Adipocyte (in vitro differentiated cells): ENCODE measurements at regions not wholly inside any gene's neighbourhood (a gene's known extent, or its start where the extent isn't known, plus 50 kb on each side); places are given as distances from the start of the nearest gene placed in this dataset.

Source experiments
- DNase-seq: peaks from one replicate; pipeline ENCODE4 v3.0.0-alpha.2; 2015; ENCODE audit warnings: low read depth
- H3K27me3 ChIP-seq: replicated peaks from 2 replicates; pipeline ENCODE4 v1.7.0; 2013; ENCODE audit warnings: mild to moderate bottlenecking, low read length, moderate library complexity; ENCODE audit not compliant: control insufficient read depth, insufficient read depth
- H3K36me3 ChIP-seq: 2 replicates; pipeline ENCODE4 v1.7.0; 2013; ENCODE audit warnings: low read length, mild to moderate bottlenecking, moderate library complexity; ENCODE audit not compliant: control insufficient read depth, insufficient read depth, severe bottlenecking
- H3K4me1 ChIP-seq: 2 replicates; pipeline ENCODE4 v1.7.0; 2013; ENCODE audit warnings: mild to moderate bottlenecking, low read length, moderate library complexity; ENCODE audit not compliant: control insufficient read depth, insufficient read depth
- H3K4me3 ChIP-seq: 2 replicates; pipeline ENCODE4 v1.7.0; 2013; ENCODE audit warnings: mild to moderate bottlenecking, low read length, moderate library complexity
- H3K9ac ChIP-seq: 2 replicates; pipeline ENCODE4 v1.7.0; 2013; ENCODE audit warnings: mild to moderate bottlenecking, low read length, moderate library complexity
- H3K9me3 ChIP-seq: 2 replicates; pipeline ENCODE4 v1.7.0; 2013; ENCODE audit warnings: mild to moderate bottlenecking, low read length, moderate library complexity; ENCODE audit not compliant: control insufficient read depth

DNA sequence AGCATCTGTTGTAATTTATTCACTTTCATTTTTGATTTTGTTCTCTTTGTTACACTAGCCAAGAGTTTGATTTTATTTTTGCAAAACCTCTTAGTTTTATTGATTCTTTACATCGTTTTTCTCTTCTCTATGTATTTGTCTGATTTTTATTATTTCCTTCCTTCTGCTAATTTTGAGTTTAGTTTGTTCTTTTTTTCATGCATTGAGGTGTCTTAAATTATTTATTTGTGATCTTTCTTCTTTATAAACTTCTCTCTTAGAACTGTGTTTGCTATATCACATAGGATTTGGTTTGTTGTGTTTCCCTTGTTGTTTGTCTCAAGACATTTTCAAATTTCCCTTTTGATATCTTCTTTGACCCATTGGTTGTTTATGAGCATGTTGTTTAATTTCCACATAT is 51.7 kb upstream of the NFKBIA start:
- Histone ChIP-seq H3K36me3 (no peaks in the 10 kb centered on the region), H3K4me3 (no peak overlapping the region), H3K27me3 (no peaks in the 10 kb centered on the region), H3K9ac (no peak overlapping the region), H3K4me1 (no peaks in the 10 kb centered on the region), H3K9me3 (peaks cover 22% of the 10 kb centered on the region)
- no peak for DNase-seq

- Histone ChIP-seq H3K9me3 (peaks cover 22% of the 10 kb centered on the region), H3K9ac (no peak overlapping the region)
Measured at GRCh38 chr14:35458442-35458841, 53.9 kb upstream of the NFKBIA start.

GRCh38 chr14:35459776-35460175 is 55.2 kb upstream of the NFKBIA start:
- no peaks in the 10 kb centered on the region for H3K4me1 ChIP-seq
- H3K9ac ChIP-seq = no peak overlapping the region
- H3K36me3 ChIP-seq = no peaks in the 10 kb centered on the region
- no peak for DNase-seq
- H3K9me3 ChIP-seq = peaks cover 22% of the 10 kb centered on the region
- H3K4me3 ChIP-seq = no peak overlapping the region
- no peaks in the 10 kb centered on the region for H3K27me3 ChIP-seq

More at GRCh38 chr14:35458442-35458841, 53.9 kb upstream of the NFKBIA start:
- no peak for DNase-seq
- no peaks in the 10 kb centered on the region for H3K27me3 ChIP-seq
- no peaks in the 10 kb centered on the region for H3K36me3 ChIP-seq
- H3K4me1 ChIP-seq = no peaks in the 10 kb centered on the region
- no peak overlapping the region for H3K4me3 ChIP-seq

DNA sequence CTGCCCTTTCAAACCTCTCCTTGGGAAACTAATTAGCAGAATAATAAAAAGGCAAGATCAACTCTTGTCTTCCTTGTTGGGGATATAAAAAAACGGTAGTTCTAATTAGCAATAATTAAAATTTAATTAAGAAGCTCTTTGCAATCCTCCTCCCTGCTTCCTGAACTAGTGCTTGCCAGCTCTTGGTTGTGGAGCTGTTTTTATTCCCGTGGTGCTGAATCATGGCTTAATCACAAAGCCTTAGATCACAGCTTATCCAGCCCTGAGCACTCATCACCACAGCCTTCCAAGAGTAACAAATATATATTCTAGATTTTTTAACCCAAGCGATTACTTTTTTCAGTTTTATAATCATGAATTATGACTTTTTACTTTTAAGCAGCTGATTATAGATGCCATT is 63.2 kb upstream of the INSM2 start:
- Histone ChIP-seq H3K27me3 (no peaks in the 10 kb centered on the region), H3K36me3 (no peaks in the 10 kb centered on the region), H3K4me1 (no peaks in the 10 kb centered on the region), H3K9ac (no peak overlapping the region), H3K9me3 (peaks cover 6% of the 10 kb centered on the region), H3K4me3 (no peak overlapping the region)
- DNase-seq = peak; percentile 34

DNA sequence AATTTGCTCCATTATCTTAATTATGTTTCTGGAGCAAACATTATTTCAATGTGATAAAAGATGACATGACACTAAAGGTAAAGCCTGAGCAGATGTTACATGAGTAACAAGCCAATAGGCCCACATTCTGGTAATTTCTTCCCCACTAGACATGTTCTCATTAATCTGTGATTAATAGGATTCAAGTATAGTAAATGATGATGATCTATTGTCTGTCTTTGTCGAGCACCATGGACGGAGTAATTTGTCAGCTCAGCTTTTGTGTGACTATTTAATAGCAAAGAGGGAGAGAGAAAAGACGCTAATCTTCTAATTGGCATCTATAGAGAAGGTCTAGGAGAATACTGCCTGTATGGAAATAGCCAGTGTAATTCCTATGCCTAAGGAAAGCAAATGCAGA is 62.2 kb upstream of the INSM2 start:
- no peak for DNase-seq
- H3K27me3 ChIP-seq = no peaks in the 10 kb centered on the region
- no peaks in the 10 kb centered on the region for H3K9me3 ChIP-seq
- H3K9ac ChIP-seq = no peak overlapping the region
- H3K4me3 ChIP-seq = no peak overlapping the region
- H3K36me3 ChIP-seq = no peaks in the 10 kb centered on the region
- H3K4me1 ChIP-seq = no peaks in the 10 kb centered on the region

- DNase-seq = no peak
- Histone ChIP-seq H3K9me3 (no peaks in the 10 kb centered on the region), H3K4me3 (no peak overlapping the region), H3K27me3 (no peaks in the 10 kb centered on the region), H3K9ac (no peak overlapping the region), H3K4me1 (no peaks in the 10 kb centered on the region), H3K36me3 (no peaks in the 10 kb centered on the region)
Measured at GRCh38 chr14:35474323-35474722, 59.6 kb upstream of the INSM2 start.

- no peak for DNase-seq
- Histone ChIP-seq H3K27me3 (no peaks in the 10 kb centered on the region), H3K9ac (no peak overlapping the region), H3K9me3 (no peaks in the 10 kb centered on the region), H3K4me3 (no peak overlapping the region), H3K4me1 (no peaks in the 10 kb centered on the region), H3K36me3 (no peaks in the 10 kb centered on the region)
Measured at GRCh38 chr14:35480119-35480769, 53.7 kb upstream of the INSM2 start.

DNA sequence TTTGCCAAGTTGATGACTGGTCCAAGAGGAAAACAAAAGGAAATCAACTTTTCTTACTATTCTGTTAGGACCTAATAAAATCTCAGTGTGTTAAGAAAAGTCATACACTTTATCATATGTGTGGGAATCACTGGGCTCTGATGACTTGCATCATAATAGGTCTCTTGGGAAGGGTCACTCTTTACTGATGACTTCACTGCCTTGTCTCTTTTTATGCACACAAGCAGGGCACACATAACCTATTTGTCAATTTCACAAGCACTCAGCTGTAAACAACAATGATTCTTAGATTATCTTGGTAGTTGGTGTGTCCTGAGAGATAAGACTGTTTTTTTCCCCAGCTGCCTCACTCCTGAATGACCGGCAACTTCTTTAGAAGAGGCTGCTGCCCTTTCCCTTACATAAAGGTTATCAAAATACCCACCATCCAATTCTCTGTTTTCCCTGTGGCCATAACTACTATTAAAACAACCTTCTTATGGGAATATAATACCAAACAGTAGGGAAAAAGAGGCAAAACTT is 50.9 kb upstream of the INSM2 start:
- no peak overlapping the region for H3K9ac ChIP-seq
- no peaks in the 10 kb centered on the region for H3K4me1 ChIP-seq
- no peaks in the 10 kb centered on the region for H3K27me3 ChIP-seq
- H3K36me3 ChIP-seq = no peaks in the 10 kb centered on the region
- H3K4me3 ChIP-seq = no peak overlapping the region
- H3K9me3 ChIP-seq = no peaks in the 10 kb centered on the region
- no peak for DNase-seq
